ENCODE measurements at regions not wholly inside any gene's neighbourhood (a gene's known extent, or its start where the extent isn't known, plus 50 kb on each side); places are given as distances from the start of the nearest gene placed in this dataset.
"Not testable (repeated sequence)": the region's sequence is repeated elsewhere in the genome, so short reads cannot be mapped to it uniquely, and the experiment has no call there.

DNA sequence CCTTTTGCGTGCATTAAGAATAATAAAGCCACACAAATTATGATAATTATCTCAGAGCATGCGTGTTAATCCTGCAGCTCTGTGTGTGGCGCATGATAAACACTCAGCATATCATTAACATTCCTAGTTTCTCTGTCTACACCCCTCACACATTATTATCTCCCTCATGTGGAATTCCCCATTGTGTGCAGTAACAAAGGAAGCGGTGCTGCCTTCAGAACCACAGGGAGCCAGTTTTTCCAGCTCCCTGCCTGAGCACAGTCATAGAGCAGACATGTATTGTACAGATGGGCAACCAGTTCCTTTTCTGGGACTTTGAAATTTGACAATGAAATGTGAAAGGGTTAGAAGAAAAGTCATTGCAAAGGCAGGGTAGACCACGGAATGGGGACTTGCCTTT is 1365.5 kb upstream of the CDH9 start:
- DNase-seq (ENCODE audit: low spot score): no peak
- ATAC-seq: no peak

DNA sequence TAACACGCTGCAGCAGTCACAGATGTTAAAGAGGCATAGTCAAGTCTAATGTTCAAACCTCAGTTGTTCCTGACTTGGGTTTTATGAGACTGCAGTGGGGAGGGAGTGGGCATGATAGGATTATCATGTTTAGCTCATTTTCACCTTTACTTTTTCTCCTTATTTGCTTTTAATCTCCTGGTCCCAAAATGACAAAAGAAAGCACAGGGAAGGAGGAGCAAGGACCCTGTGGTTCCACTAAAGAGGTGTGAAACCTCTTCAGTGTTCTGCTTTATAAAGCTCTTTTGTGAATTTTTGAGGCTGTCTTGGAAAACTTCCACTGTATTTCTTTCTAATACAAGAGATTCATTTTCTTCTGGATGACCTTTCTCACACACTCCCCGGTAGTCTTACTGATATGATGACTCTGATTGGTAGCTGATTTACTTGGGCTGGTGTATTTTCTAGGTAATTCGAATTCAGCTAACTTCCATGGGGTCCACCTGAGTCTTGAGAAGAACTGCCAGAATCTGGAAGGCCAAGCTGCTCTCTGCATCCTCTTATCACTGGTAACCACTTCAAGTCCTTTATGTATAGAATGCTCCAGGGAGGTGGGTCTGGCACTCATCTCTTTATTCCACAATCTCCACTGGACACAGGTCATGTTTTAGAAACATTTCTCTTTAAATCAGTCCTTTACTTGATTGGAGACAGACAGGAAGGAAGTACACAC is 1364.4 kb upstream of the CDH9 start:
- no peak for DNase-seq (ENCODE audit: low spot score)
- no peak for ATAC-seq

DNA sequence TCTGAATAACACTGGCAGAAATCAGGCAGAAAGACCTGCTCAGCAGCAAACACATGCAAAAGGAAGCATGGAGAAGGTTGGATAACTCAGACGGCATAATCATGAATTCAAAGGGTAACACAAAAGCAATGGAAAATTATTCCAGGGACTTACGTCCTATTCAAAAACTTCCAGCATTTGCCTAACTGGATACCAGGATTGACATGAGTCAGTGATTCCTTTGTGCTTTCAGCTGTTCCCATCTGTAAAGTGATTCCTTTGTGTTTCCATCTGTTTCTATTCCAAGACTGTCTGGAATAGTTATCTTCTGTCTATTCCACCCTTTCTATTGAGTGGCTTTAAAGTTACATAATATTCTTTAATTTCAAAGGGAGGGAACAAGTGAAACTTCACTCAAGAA is 1361.7 kb upstream of the CDH9 start:
- ATAC-seq: no peak

DNA sequence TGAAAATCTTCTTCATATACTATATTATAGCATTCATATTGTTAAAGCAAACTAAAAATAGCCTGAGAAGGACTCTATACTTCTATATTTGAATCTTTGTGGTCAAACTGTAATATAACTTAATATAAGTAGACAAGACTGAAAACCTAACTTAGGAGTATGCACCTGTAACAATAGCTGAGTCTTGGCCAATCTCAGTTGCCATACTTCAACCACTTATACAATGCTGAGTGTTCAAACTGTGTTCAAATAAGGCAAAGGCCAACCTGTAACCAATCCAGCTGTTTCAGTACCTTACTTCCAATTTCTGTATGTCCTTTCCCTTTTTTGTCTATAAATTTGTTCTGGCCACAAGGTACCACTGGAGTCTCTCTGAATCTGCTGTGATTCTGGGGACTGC is 1360.8 kb upstream of the CDH9 start:
- ATAC-seq: no peak
- no peak for DNase-seq (ENCODE audit: low spot score)

More for the DNA sequence above, 1361.7 kb upstream of the CDH9 start:
- no peak for DNase-seq (ENCODE audit: low spot score)

DNA sequence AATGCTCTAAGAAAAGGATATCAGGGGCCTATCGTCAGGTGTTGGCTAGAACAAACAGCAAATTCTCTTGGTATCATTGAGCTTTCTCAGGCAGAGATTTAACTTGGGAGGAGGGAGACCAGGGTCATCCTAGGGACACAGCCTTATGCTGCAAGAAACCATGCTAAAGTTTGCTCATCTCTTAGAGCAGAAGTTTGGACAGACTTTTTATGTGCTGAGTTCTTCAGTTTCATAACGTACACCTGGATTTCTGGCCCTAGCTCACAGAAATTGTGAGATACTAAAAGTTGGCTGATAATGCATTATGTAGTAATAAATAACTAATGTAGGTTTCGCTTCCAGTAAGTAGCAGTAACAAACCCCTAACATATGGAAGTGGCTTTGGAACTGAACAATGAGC is 1359.8 kb upstream of the CDH9 start:
- DNase-seq (ENCODE audit: low spot score): no peak
- no peak for ATAC-seq

DNA sequence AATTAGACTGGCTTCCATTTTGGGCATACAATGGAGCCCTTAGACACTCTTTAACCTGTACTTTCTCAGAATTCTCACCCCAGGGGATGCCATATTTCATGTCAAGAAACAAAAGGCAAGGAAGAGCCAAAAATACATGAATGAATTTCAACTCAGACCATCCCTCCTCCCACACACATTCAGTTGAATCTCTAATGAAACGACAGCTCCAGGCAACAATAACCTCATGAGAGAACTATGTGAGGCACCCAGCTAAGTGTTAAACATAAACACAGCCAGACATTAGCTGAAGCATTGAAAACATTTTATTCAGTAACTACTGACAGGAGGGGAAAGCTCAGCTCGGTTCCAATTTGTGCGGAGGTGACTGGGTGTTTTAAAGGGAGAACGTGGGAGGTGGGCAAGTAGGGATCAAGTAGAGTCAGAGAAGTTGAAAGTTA is 1359.1 kb upstream of the CDH9 start:
- no peak for DNase-seq (ENCODE audit: low spot score)
- ATAC-seq: no peak

DNA sequence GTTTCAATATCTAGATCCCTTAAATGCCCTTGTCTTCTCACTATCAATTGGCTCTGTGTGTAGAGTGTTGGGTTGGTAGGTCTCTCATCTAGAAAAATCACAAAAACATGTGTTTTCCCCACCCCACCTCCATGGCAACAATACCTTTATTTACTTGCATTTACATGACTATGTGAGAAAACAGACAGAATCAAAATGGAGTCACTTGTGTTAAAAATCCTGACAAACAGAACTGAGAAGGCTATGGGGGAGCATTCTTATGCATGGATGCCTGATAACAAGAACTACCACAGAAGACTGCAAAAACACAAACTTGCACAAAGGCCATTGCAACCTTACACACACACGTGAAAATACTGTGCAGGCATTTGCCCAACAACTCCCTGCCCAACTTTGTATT is 1352.9 kb upstream of the CDH9 start:
- DNase-seq (ENCODE audit: low spot score): no peak
- no peak for ATAC-seq

DNA sequence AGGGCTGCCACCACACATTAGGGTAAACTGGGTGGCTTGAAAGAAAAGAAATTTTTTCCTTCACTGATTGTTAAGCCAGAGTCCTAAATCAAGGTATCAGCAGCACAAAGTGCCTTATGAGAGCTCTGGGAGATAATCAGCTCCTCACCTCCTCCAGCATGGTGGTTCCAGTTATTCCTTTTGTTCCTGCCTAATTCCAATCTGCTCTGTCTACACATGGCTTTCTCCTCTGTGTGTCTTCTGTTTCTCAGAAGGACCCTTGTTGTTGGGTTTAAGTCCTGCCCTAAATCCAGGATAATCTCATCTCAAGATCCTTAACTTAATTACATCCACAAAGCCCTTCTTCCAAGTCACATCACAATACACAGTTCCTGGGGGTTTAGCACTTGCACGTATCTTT is 1352.0 kb upstream of the CDH9 start:
- DNase-seq (ENCODE audit: low spot score) (no peak), ATAC-seq (no peak)

DNA sequence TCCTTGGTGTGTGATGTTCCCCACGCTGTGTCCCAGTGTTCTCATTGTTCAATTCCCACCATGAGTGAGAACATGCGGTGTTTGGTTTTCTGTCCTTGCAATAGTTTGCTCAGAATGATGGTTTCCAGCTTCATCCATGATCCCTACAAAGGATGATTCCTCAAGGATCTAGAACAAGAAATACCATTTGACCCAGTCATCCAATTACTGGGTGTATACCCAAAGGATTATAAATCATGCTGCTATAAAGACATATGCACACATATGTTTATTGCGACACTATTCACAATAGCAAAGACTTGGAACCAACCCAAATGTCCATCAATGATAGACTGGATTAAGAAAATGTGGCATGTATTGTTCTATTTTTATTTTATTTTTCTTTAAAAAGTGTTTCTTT is 1351.3 kb upstream of the CDH9 start:
- not testable (repeated sequence) for DNase-seq (ENCODE audit: low spot score); ATAC-seq

DNA sequence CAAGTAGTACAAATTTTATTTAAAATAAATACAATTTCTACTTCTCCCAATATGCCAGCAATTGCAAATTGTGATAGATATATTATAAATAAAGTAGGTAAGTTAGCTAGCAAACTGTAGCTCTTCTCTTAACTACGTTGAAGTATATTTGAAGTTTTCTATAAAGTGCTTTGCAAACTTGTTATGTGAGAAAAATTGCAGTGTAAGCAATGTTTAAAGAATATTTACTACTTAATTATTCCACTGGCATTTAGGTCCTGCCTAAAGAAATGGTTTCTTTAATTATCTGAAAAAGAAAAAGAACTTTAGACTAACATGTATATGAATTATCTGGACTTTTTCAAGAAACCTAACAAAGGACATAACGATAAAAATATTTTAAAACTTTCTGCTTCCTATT is 1350.0 kb upstream of the CDH9 start:
- DNase-seq (ENCODE audit: low spot score) (no peak), ATAC-seq (no peak)

DNA sequence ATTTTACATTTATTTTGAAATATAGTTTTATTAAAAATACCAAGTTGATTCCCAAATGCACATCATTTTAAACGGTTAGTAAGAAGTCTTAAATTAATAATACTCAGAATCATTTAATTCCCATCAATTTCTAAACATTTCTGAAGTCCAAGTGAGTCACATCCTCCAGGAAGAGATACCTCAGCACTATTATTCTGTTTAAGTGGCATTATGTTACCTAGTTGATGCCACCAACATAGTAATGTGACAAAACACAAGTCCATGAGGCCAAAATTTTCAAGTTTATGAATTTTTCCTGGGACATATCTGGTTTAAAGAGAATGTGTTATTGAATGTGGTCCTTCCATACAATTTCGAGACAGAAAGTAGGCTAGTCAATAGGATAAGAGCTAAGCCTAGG is 1348.3 kb upstream of the CDH9 start:
- no peak for ATAC-seq
- DNase-seq (ENCODE audit: low spot score): no peak

DNA sequence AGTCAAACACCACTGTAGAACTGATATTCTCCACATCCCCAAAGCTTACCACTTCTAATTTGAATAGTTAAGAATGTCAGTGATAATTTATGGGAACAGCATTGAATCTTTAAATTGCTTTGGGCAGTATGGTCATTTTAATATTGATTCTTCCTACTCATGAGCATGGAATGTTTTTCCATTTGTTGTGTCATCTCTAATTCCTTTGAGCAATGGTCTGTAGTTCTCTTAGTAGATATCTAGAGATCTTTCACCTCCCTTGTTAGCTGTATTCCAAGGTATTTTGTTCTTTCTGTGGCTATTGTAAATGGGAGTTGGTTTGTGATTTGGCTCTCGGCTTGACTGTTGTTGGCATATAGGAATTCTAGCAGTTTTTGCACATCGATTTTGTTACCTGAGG is 1341.8 kb upstream of the CDH9 start:
- ATAC-seq: no peak

DNA sequence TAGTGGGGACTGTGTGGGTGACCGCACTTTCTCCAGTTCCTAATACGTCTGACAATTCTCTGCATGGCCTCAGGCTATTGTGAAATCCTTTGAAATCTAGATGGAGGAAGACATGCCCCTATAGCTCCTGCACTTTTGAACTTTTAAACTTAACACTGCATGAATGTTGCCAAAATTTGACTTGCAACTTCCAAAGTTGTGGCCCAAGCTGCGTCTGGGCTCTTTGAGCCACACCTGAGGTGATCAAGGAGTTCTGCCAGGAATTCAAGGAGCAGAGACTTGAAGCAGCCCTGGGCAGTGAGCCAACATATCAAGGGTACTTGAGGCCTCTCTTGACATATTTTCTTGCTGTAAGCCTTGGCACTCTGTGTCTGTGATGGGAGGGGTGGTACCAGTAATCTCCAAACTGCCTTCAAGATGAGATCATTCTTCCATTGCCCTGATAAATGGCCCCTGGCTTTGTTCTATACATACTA is 1336.1 kb upstream of the CDH9 start:
- DNase-seq (ENCODE audit: low spot score) (no peak), ATAC-seq (no peak)

More for the DNA sequence above, 1341.8 kb upstream of the CDH9 start:
- no peak for DNase-seq (ENCODE audit: low spot score)

DNA sequence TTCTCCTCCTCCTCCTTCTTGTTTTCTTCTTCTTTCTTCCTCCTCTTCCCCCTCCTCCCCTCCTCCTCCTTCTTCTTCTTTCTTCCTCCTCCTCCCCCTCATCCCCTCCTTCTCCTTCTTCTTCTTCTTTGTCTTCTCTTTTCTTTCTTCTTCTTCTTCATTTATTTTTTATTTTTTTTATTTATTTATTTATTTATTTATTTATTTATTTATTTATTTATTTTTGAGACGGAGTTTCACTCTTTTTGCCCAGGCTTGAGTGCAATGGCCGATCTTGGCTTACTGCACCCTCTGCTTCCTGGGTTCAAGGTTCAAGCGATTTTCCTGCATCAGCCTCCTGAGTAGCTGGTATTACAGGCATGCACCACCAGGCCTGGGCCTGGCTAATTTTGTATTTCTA is 1332.5 kb upstream of the CDH9 start:
- no peak for DNase-seq (ENCODE audit: low spot score)
- ATAC-seq: no peak

DNA sequence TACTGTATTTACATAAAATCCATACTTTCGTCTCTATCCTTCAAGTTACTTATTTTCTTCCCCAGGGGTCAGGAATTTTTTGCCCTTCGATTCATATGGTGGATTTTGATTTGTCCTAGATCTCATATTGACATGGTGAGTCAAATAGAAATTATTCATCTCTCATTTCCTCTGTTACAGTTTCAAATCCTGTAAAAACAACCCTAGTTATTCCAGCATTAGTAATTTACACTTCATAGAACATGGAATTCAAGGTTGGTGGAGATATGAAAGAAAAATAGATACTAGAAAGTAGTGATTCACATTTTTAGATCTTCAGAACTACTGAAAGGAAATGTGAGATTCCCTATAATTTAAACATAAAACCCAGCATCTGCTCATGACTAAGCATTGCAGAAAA is 1331.0 kb upstream of the CDH9 start:
- DNase-seq (ENCODE audit: low spot score) (no peak), ATAC-seq (no peak)

DNA sequence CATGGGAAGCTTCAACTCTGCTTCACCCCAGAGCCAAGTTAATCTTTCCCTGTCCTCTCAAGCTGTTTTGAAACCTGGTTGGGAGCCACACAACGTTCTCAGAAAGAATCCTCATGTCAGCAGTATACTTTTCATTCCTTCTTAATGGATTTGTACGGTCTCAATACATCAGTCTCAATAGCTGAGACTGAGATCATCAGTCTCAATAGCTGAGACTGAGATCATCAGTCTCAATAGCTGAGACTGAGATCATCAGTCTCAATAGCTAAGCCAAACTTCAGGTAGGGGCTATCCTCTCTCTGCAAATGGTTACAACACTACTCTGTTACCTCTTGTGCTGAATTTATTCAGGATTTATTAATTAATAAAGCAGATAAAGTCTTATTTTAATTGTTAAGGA is 1317.4 kb upstream of the CDH9 start:
- no peak for DNase-seq (ENCODE audit: low spot score)
- ATAC-seq: no peak

DNA sequence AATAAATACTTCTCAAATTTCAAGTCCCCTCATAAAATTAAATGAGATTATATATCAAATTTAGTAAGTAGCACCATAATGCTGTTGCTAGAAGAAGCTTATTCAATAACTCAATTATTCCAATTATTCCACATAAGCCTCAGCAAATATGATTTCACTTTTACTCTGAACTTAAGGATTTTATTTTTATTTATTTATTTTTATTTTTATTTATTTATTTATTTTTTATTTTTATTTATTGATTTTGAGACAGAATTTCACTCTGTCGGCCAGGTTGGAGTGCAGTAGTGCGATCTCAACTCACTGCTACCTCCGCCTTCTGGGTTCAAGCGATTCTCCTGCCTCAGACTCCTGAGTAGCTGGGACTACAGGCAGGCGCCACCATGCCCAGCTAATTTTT is 1308.3 kb upstream of the CDH9 start:
- DNase-seq (ENCODE audit: low spot score) (no peak), ATAC-seq (no peak)

DNA sequence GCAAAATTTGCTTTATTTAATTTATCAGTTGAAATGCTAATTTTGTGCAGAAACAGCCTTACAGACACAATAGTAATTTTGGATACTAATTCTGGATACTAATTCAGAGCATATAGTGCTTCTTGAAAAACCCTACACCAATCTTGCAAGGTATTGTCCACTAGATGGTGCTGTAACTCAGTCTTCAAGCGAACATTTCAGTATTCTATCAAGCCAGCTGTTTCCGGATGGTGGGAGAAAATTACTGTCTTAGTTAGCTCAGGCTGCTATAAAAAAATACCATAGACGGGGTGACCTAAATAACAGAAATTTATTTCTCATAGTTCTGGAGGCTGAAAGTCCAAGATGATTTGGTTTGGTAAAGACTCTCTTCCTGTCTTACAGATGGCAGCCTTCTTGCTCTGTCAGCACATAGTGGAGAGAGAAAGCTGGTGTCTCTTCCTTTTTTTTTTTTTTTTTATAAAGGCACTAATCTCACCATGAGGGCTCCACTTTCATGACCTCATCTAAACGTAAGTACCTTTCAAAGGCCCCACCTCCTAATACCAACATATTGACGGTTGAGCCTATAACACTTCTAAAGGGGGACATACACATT is 1306.5 kb upstream of the CDH9 start:
- ATAC-seq (peak; percentile 91), DNase-seq (ENCODE audit: low spot score) (no peak)

DNA sequence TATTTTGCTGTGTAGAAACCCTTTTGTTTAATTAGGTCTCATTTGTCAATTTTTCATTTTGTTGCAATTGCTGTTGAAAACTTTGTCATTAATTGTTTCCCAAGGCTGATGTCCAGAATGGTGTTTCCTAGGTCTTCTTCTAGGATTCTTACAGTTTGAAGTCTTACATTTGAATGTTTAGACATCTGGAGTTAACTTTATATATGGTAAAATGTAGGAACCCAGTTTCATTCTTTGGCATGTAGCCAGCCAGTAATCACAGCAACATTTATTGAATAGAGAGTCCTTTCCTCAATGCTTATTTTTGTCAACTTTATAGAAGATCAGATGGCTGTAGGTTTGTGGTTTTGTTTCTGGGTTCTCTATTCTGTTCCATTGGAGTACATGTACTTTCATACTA is 1290.8 kb upstream of the CDH9 start:
- no peak for ATAC-seq

DNA sequence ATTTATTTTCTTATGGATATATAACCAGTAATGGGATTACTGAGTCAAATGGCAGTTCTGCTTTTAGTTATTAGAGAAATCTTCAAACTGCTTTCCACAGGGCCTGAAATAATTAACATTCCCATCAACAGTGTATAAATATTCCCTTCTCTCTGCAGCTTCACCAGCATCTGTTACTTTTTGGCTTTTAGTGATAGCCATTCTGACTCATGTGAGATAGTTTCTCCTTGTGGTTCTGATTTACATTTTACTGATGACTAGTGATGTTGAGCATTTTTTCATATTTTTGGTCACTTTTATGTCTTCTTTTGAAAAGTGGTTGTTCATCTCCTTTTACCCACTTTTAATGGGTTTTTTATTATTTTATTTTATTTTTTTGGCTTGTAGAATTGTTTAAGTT is 1290.3 kb upstream of the CDH9 start:
- no peak for ATAC-seq

More for the DNA sequence above, 1290.8 kb upstream of the CDH9 start:
- no peak for DNase-seq (ENCODE audit: low spot score)

DNA sequence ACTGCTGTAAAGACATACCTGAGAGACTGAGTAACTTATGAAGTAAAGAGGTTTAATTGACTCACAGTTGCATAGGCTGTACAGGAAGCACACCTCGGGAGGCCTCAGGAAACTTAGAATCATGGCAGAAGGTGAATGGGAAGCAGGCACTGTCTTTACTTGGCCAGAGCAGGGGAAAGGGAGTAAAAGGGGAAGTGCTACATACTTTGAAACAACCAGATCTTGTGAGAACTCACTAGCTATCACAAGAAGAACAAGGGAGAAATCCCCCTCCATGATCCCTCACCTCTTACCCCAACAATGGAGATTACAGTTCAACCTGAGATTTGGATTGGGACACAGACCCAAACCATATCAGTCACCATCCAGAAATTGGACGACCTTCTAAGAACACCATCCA is 1285.8 kb upstream of the CDH9 start:
- DNase-seq (ENCODE audit: low spot score): no peak
- no peak for ATAC-seq

More for the DNA sequence above, 1290.3 kb upstream of the CDH9 start:
- DNase-seq (ENCODE audit: low spot score): no peak

DNA sequence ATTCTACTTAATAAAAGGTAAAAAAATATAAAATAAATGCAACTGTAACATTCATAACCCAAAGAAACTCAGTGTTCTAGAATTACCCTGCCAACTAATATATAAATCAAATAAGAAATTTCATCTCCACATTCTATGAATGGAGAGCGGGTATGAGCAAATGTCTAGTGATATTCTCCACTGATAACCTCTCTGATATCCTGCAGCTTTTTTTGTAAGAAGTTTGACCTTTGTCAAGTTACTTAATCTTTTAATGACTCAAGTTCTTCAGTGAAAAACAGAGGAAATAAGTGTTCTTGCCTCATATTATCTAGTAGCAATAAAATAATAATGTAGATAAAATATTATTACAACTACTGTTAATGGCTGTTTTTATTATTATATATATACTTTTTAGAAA is 1275.6 kb upstream of the CDH9 start:
- DNase-seq (ENCODE audit: low spot score) (no peak), ATAC-seq (no peak)
